GM19043 (cell line): ENCODE measurements at regions not wholly inside any gene's neighbourhood (a gene's known extent, or its start where the extent isn't known, plus 50 kb on each side); places are given as distances from the start of the nearest gene placed in this dataset.
A peak's percentile ranks its signal among the peaks of the same experiment; 100 is the strongest.
"Not testable (repeated sequence)": the region's sequence is repeated elsewhere in the genome, so short reads cannot be mapped to it uniquely, and the experiment has no call there.

Source experiments
- ATAC-seq: cut with Tn5 transposase; IDR thresholded peaks from one replicate; pipeline ENCODE4 v1.9.1; 2021; ENCODE audit warnings: low read depth; ENCODE audit not compliant: unreplicated experiment

GRCh38 chr9:106467865-106468164, 395.2 kb upstream of the ZNF462 start:
- ATAC-seq: no peak

GRCh38 chr9:106468431-106468830, 394.5 kb upstream of the ZNF462 start:
- peak; percentile 57 for ATAC-seq

GRCh38 chr9:106478312-106478711, 384.7 kb upstream of the ZNF462 start:
- no peak for ATAC-seq

GRCh38 chr9:106478727-106479126, 384.2 kb upstream of the ZNF462 start:
- no peak for ATAC-seq

- ATAC-seq: no peak
These were observed 383.3 kb upstream of the ZNF462 start for GRCh38 chr9:106479679-106480078.

- no peak for ATAC-seq
These were observed 381.9 kb upstream of the ZNF462 start for GRCh38 chr9:106481013-106481609.

- no peak for ATAC-seq
These were observed 380.2 kb upstream of the ZNF462 start for GRCh38 chr9:106482733-106483132.

- ATAC-seq: no peak
These were observed 376.3 kb upstream of the ZNF462 start for GRCh38 chr9:106486685-106487084.

GRCh38 chr9:106487266-106487665, 375.7 kb upstream of the ZNF462 start:
- ATAC-seq: no peak

GRCh38 chr9:106492126-106492525, 370.8 kb upstream of the ZNF462 start:
- not testable (repeated sequence) for ATAC-seq

GRCh38 chr9:106500171-106500570, 362.8 kb upstream of the ZNF462 start:
- ATAC-seq: no peak

GRCh38 chr9:106501210-106501609, 361.8 kb upstream of the ZNF462 start:
- ATAC-seq: not testable (repeated sequence)

- no peak for ATAC-seq
These were observed 360.0 kb upstream of the ZNF462 start for GRCh38 chr9:106502930-106503329.

- no peak for ATAC-seq
These were observed 359.2 kb upstream of the ZNF462 start for GRCh38 chr9:106503759-106504158.

GRCh38 chr9:106526716-106527204, 336.2 kb upstream of the ZNF462 start:
- ATAC-seq: no peak

GRCh38 chr9:106528158-106528557, 334.8 kb upstream of the ZNF462 start:
- ATAC-seq: no peak

GRCh38 chr9:106529616-106530015, 333.4 kb upstream of the ZNF462 start:
- ATAC-seq: no peak

GRCh38 chr9:106531491-106531890, 331.5 kb upstream of the ZNF462 start:
- no peak for ATAC-seq

- no peak for ATAC-seq
These were observed 330.5 kb upstream of the ZNF462 start for GRCh38 chr9:106532306-106533015.

- no peak for ATAC-seq
These were observed 328.2 kb upstream of the ZNF462 start for GRCh38 chr9:106534800-106535199.

GRCh38 chr9:106535439-106535838, 327.5 kb upstream of the ZNF462 start:
- no peak for ATAC-seq

GRCh38 chr9:106557996-106558667, 304.8 kb upstream of the ZNF462 start:
- no peak for ATAC-seq
